Uterus (tissue), 3 donors: ENCODE measurements at regions not wholly inside any gene's neighbourhood (a gene's known extent, or its start where the extent isn't known, plus 50 kb on each side); places are given as distances from the start of the nearest gene placed in this dataset.

Experiments
- DNase-seq, 2 donors: peaks; one replicate each; pipeline ENCODE4 v3.0.0-alpha.2; 2019 to 2020
- H3K27ac ChIP-seq, 2 donors: fragments of 200-600 bp; sonication (generic); 1 replicate in 1 of 2; 2 replicates in 1 of 2; pipeline ENCODE4 v1.5.1; 2016 to 2018
- H3K27me3 ChIP-seq, 2 donors: fragments of 200-600 bp; sonication (generic); one replicate each; pipeline ENCODE4 v1.5.1; 2018 to 2019; ENCODE audit warnings: control low read depth in 1 of 2
- H3K36me3 ChIP-seq, 2 donors: fragments of 200-600 bp; sonication (generic); one replicate each; pipeline ENCODE4 v1.5.1; 2019; ENCODE audit warnings: control low read depth in 1 of 2
- H3K4me1 ChIP-seq, 2 donors: fragments of 200-600 bp; sonication (generic); one replicate each; pipeline ENCODE4 v1.5.1; 2018 to 2019; ENCODE audit warnings: control low read depth in 1 of 2
- H3K4me3 ChIP-seq, 2 donors: fragments of 200-600 bp; sonication (generic); 1 replicate in 1 of 2; 2 replicates in 1 of 2; pipeline ENCODE4 v1.5.1; 2018 to 2019; ENCODE audit warnings: mild to moderate bottlenecking in 1 of 2
- H3K9me3 ChIP-seq, 2 donors: fragments of 200-600 bp; sonication (generic); one replicate each; pipeline ENCODE4 v1.5.1; 2019; ENCODE audit warnings: control low read depth in 1 of 2
- CTCF ChIP-seq, 4 experiments: fragments of 200-600 bp in 2 of 4; fragments of 450-650 bp in 2 of 4; sonication (generic) in 2 of 4; IDR thresholded peaks; one replicate each; pipeline ENCODE4 v1.5.1; 2016 to 2019; ENCODE audit warnings: antibody characterized with exemption in 4 of 4, mild to moderate bottlenecking in 2 of 4, moderate library complexity in 1 of 4
- POLR2A ChIP-seq, 2 donors: fragments of 450-650 bp; IDR thresholded peaks; one replicate each; pipeline ENCODE4 v1.6.1; 2016; ENCODE audit warnings: antibody characterized with exemption in 2 of 2, mild to moderate bottlenecking in 1 of 2, moderate library complexity in 1 of 2
- intact Hi-C: fragments of 100-400 bp; cut with DNase I; formaldehyde crosslinking; loops from one replicate; pipeline ENCODE4 v1.15.1; 2023; ENCODE audit warnings: low total_unique reads
- donor health status: DM: yes; HTN: yes; CAD: no.

- Histone ChIP-seq H3K4me1 (no peaks in the 10 kb centered on the region), H3K36me3 (no peaks in the 10 kb centered on the region), H3K27me3 (no peaks in the 10 kb centered on the region), H3K9me3 (no peaks in the 10 kb centered on the region), H3K27ac (no peak overlapping the region), H3K4me3 (no peak overlapping the region)
- intact Hi-C loops, result no loop called here
- TF ChIP-seq CTCF (IDR thresholded peaks at IDR 0.05) (no peak), POLR2A (IDR thresholded peaks at IDR 0.05) (no peak)
- no peak for DNase-seq
These were observed 346.2 kb upstream of the ASIC2 start for GRCh38 chr17:33639103-33639880.

GRCh38 chr17:33640629-33641028, 347.5 kb upstream of the ASIC2 start:
- no peak overlapping the region for H3K4me3 ChIP-seq

GRCh38 chr17:33642002-33642401, 348.9 kb upstream of the ASIC2 start:
- no peak for DNase-seq
- Histone ChIP-seq H3K4me1 (no peaks in the 10 kb centered on the region), H3K27me3 (no peaks in the 10 kb centered on the region), H3K9me3 (no peaks in the 10 kb centered on the region), H3K36me3 (no peaks in the 10 kb centered on the region), H3K27ac (no peak overlapping the region), H3K4me3 (no peak overlapping the region)
- intact Hi-C loops, result no loop called here
- TF ChIP-seq POLR2A (IDR thresholded peaks at IDR 0.05), result no peak
- TF ChIP-seq CTCF (IDR thresholded peaks at IDR 0.05), result no peak

More at GRCh38 chr17:33640629-33641028, 347.5 kb upstream of the ASIC2 start:
- Histone ChIP-seq H3K27me3 (no peaks in the 10 kb centered on the region), H3K36me3 (no peaks in the 10 kb centered on the region), H3K27ac (no peak overlapping the region), H3K9me3 (no peaks in the 10 kb centered on the region), H3K4me1 (no peaks in the 10 kb centered on the region)
- TF ChIP-seq POLR2A (IDR thresholded peaks at IDR 0.05) (no peak), CTCF (IDR thresholded peaks at IDR 0.05) (no peak)
- no peak for DNase-seq
- intact Hi-C loops, result no loop called here

- no peaks in the 10 kb centered on the region for H3K4me1 ChIP-seq
- no peak overlapping the region for H3K27ac ChIP-seq
- peak in 1 of 2 donors; percentile 25 for DNase-seq
- no peaks in the 10 kb centered on the region for H3K9me3 ChIP-seq
- no peaks in the 10 kb centered on the region for H3K36me3 ChIP-seq
- no peak overlapping the region for H3K4me3 ChIP-seq
- H3K27me3 ChIP-seq, result no peaks in the 10 kb centered on the region
- TF ChIP-seq POLR2A (IDR thresholded peaks at IDR 0.05) (no peak), CTCF (IDR thresholded peaks at IDR 0.05) (peak; percentile 34 to 62 (median 43))
- intact Hi-C loops, result no loop called here
These were observed 354.9 kb upstream of the ASIC2 start for GRCh38 chr17:33647956-33648355.

- no peaks in the 10 kb centered on the region for H3K4me1 ChIP-seq
- H3K9me3 ChIP-seq, result no peaks in the 10 kb centered on the region
- no peaks in the 10 kb centered on the region for H3K36me3 ChIP-seq
- H3K4me3 ChIP-seq, result no peak overlapping the region
- no peaks in the 10 kb centered on the region for H3K27me3 ChIP-seq
- no peak for DNase-seq
- intact Hi-C loops, result no loop called here
- no peak for TF ChIP-seq POLR2A (IDR thresholded peaks at IDR 0.05)
- TF ChIP-seq CTCF (IDR thresholded peaks at IDR 0.05), result no peak
- no peak overlapping the region for H3K27ac ChIP-seq
These were observed 357.2 kb upstream of the ASIC2 start for GRCh38 chr17:33650304-33650703.
